ENCODE measurements at regions not wholly inside any gene's neighbourhood (a gene's known extent, or its start where the extent isn't known, plus 50 kb on each side); places are given as distances from the start of the nearest gene placed in this dataset.

- Histone ChIP-seq H3K9me3 (ENCODE audit: control insufficient read depth in 4 of 4, low read length in 3 of 4) (no peaks in the 10 kb centered on the region), H3K9ac (ENCODE audit: low read depth in 1 of 2, low read length in 2 of 2) (no peak overlapping the region), H3K4me1 (ENCODE audit: control insufficient read depth in 4 of 4, insufficient read depth in 4 of 4, low read length in 3 of 4) (no peaks in the 10 kb centered on the region), H3K27ac (ENCODE audit: low read depth in 1 of 2, low read length in 2 of 2) (no peak overlapping the region), H3K4me3 (ENCODE audit: low read depth in 1 of 3, low read length in 3 of 3) (no peak overlapping the region), H3K27me3 (ENCODE audit: control insufficient read depth in 4 of 4, insufficient read depth in 4 of 4, low read length in 3 of 4) (no peaks in the 10 kb centered on the region), H3K36me3 (ENCODE audit: control insufficient read depth in 4 of 4, insufficient read depth in 3 of 4, low read depth in 1 of 4, low read length in 3 of 4) (no peaks in the 10 kb centered on the region)
- DNase-seq (ENCODE audit: low spot score): no peak
- no peak for TF ChIP-seq YY1 (IDR thresholded peaks at IDR 0.05)
- TF ChIP-seq JUND (IDR thresholded peaks at IDR 0.05): no peak
- TF ChIP-seq, protein P1, sequence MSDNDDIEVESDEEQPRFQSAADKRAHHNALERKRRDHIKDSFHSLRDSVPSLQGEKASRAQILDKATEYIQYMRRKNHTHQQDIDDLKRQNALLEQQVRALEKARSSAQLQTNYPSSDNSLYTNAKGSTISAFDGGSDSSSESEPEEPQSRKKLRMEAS (IDR thresholded peaks at IDR 0.05): no peak
- no peak for TF ChIP-seq RXRA (IDR thresholded peaks at IDR 0.05)
- TF ChIP-seq TAF1 (conservative IDR thresholded peaks at IDR 0.05): no peak
- no peak for TF ChIP-seq FOXA2 (IDR thresholded peaks at IDR 0.05)
- TF ChIP-seq, protein P2, sequence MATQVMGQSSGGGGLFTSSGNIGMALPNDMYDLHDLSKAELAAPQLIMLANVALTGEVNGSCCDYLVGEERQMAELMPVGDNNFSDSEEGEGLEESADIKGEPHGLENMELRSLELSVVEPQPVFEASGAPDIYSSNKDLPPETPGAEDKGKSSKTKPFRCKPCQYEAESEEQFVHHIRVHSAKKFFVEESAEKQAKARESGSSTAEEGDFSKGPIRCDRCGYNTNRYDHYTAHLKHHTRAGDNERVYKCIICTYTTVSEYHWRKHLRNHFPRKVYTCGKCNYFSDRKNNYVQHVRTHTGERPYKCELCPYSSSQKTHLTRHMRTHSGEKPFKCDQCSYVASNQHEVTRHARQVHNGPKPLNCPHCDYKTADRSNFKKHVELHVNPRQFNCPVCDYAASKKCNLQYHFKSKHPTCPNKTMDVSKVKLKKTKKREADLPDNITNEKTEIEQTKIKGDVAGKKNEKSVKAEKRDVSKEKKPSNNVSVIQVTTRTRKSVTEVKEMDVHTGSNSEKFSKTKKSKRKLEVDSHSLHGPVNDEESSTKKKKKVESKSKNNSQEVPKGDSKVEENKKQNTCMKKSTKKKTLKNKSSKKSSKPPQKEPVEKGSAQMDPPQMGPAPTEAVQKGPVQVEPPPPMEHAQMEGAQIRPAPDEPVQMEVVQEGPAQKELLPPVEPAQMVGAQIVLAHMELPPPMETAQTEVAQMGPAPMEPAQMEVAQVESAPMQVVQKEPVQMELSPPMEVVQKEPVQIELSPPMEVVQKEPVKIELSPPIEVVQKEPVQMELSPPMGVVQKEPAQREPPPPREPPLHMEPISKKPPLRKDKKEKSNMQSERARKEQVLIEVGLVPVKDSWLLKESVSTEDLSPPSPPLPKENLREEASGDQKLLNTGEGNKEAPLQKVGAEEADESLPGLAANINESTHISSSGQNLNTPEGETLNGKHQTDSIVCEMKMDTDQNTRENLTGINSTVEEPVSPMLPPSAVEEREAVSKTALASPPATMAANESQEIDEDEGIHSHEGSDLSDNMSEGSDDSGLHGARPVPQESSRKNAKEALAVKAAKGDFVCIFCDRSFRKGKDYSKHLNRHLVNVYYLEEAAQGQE (IDR thresholded peaks at IDR 0.05): no peak
- TF ChIP-seq NR2F2 (IDR thresholded peaks at IDR 0.05): no peak
- no peak for TF ChIP-seq RAD21 (IDR thresholded peaks at IDR 0.05)
- TF ChIP-seq, protein P3, sequence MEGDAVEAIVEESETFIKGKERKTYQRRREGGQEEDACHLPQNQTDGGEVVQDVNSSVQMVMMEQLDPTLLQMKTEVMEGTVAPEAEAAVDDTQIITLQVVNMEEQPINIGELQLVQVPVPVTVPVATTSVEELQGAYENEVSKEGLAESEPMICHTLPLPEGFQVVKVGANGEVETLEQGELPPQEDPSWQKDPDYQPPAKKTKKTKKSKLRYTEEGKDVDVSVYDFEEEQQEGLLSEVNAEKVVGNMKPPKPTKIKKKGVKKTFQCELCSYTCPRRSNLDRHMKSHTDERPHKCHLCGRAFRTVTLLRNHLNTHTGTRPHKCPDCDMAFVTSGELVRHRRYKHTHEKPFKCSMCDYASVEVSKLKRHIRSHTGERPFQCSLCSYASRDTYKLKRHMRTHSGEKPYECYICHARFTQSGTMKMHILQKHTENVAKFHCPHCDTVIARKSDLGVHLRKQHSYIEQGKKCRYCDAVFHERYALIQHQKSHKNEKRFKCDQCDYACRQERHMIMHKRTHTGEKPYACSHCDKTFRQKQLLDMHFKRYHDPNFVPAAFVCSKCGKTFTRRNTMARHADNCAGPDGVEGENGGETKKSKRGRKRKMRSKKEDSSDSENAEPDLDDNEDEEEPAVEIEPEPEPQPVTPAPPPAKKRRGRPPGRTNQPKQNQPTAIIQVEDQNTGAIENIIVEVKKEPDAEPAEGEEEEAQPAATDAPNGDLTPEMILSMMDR (IDR thresholded peaks at IDR 0.05; ENCODE audit: low read depth, low read length, missing input control): no peak
- no peak for TF ChIP-seq SP1 (IDR thresholded peaks at IDR 0.05)
- 88% methylated on average over 1 of the region's 1 CpG for WGBS
Measured at GRCh38 chr2:187644981-187645380, 90.7 kb upstream of the TFPI start.

- TF ChIP-seq EGR1 (IDR thresholded peaks at IDR 0.05; ENCODE audit: low read depth in 2 of 2): no peak
- Histone ChIP-seq H3K27ac (ENCODE audit: low read depth in 1 of 2, low read length in 2 of 2) (no peak overlapping the region), H3K27me3 (ENCODE audit: control insufficient read depth in 4 of 4, insufficient read depth in 4 of 4, low read length in 3 of 4) (no peaks in the 10 kb centered on the region), H3K9me3 (ENCODE audit: control insufficient read depth in 4 of 4, low read length in 3 of 4) (no peaks in the 10 kb centered on the region), H3K9ac (ENCODE audit: low read depth in 1 of 2, low read length in 2 of 2) (no peak overlapping the region), H3K36me3 (ENCODE audit: control insufficient read depth in 4 of 4, insufficient read depth in 3 of 4, low read depth in 1 of 4, low read length in 3 of 4) (no peaks in the 10 kb centered on the region), H3K4me3 (ENCODE audit: low read depth in 1 of 3, low read length in 3 of 3) (no peak overlapping the region), H3K4me1 (ENCODE audit: control insufficient read depth in 4 of 4, insufficient read depth in 4 of 4, low read length in 3 of 4) (no peaks in the 10 kb centered on the region)
- no peak for DNase-seq (ENCODE audit: low spot score)
- 88% methylated on average over 1 of the region's 1 CpG for WGBS
Measured at GRCh38 chr2:187646556-187646955, 92.3 kb upstream of the TFPI start.

- no peak overlapping the region for H3K4me3 ChIP-seq (ENCODE audit: low read depth in 1 of 3, low read length in 3 of 3)
- H3K9me3 ChIP-seq (ENCODE audit: control insufficient read depth in 4 of 4, low read length in 3 of 4): no peaks in the 10 kb centered on the region
- H3K4me1 ChIP-seq (ENCODE audit: control insufficient read depth in 4 of 4, insufficient read depth in 4 of 4, low read length in 3 of 4): no peaks in the 10 kb centered on the region
- H3K27me3 ChIP-seq (ENCODE audit: control insufficient read depth in 4 of 4, insufficient read depth in 4 of 4, low read length in 3 of 4): peaks cover 0 to 5% (median 0%) of the 10 kb centered on the region in 4 donors
- DNase-seq (ENCODE audit: low spot score): no peak
- no peaks in the 10 kb centered on the region for H3K36me3 ChIP-seq (ENCODE audit: control insufficient read depth in 4 of 4, insufficient read depth in 3 of 4, low read depth in 1 of 4, low read length in 3 of 4)
- 80% methylated on average over 4 of the region's 4 CpGs for whole genome bisulfite sequencing
- TF ChIP-seq TAF1 (conservative IDR thresholded peaks at IDR 0.05) (no peak), YY1 (IDR thresholded peaks at IDR 0.05) (no peak), EGR1 (IDR thresholded peaks at IDR 0.05; ENCODE audit: low read depth in 2 of 2) (no peak), SP1 (IDR thresholded peaks at IDR 0.05) (no peak), GABPA (IDR thresholded peaks at IDR 0.05 in 1 of 2, conservative IDR thresholded peaks at IDR 0.05 in 1 of 2) (no peak), RAD21 (IDR thresholded peaks at IDR 0.05) (no peak), RXRA (IDR thresholded peaks at IDR 0.05) (no peak), NR2F2 (IDR thresholded peaks at IDR 0.05) (no peak), FOXA2 (IDR thresholded peaks at IDR 0.05) (no peak)
- TF ChIP-seq, protein P3 (IDR thresholded peaks at IDR 0.05; ENCODE audit: low read depth, low read length, missing input control): no peak
- no peak overlapping the region for H3K27ac ChIP-seq (ENCODE audit: low read depth in 1 of 2, low read length in 2 of 2)
- H3K9ac ChIP-seq (ENCODE audit: low read depth in 1 of 2, low read length in 2 of 2): no peak overlapping the region
Measured at GRCh38 chr2:187654535-187654934, 100.3 kb upstream of the TFPI start.

Measured in liver (tissue), 8 donors.